Thyroid gland (tissue), 4 donors: ENCODE measurements at regions not wholly inside any gene's neighbourhood (a gene's known extent, or its start where the extent isn't known, plus 50 kb on each side); places are given as distances from the start of the nearest gene placed in this dataset.

Source experiments
- DNase-seq, 2 donors: peaks; one replicate each; pipeline ENCODE4 v3.0.0-alpha.2; 2019
- H3K27ac ChIP-seq, 3 donors: fragments of 200-600 bp; sonication (generic); 1 replicate in 2 of 3; 2 replicates in 1 of 3; pipeline ENCODE4 v1.5.1; 2016 to 2019; ENCODE audit warnings: mild to moderate bottlenecking in 1 of 3, moderate library complexity in 1 of 3
- H3K27me3 ChIP-seq: fragments of 200-600 bp; sonication (generic); one replicate; pipeline ENCODE4 v1.5.1; 2019
- H3K36me3 ChIP-seq, 2 donors: fragments of 200-600 bp; sonication (generic); one replicate each; pipeline ENCODE4 v1.5.1; 2016 to 2019
- H3K4me1 ChIP-seq, 2 donors: fragments of 200-600 bp; sonication (generic); one replicate each; pipeline ENCODE4 v1.5.1; 2017 to 2019
- H3K4me3 ChIP-seq, 3 donors: fragments of 200-600 bp; sonication (generic); replicated peaks in 1 of 3; 1 replicate in 2 of 3; 2 replicates in 1 of 3; pipeline ENCODE4 v1.5.1; 2016; ENCODE audit warnings: mild to moderate bottlenecking in 1 of 3
- H3K9me3 ChIP-seq: fragments of 200-600 bp; sonication (generic); one replicate; pipeline ENCODE4 v1.5.1; 2017
- CTCF ChIP-seq, 6 experiments: fragments of 200-600 bp in 3 of 6; fragments of 450-650 bp in 3 of 6; sonication (generic) in 3 of 6; IDR thresholded peaks; one replicate each; pipeline ENCODE4 v1.5.1; 2016 to 2019; ENCODE audit warnings: antibody characterized with exemption in 6 of 6, mild to moderate bottlenecking in 2 of 6, inconsistent platforms in 1 of 6, moderate library complexity in 1 of 6
- POLR2A ChIP-seq, 2 donors: fragments of 450-650 bp; IDR thresholded peaks; one replicate each; pipeline ENCODE4 v1.6.1; 2017; ENCODE audit warnings: antibody characterized with exemption in 2 of 2, mild to moderate bottlenecking in 2 of 2, moderate library complexity in 1 of 2
- WGBS, 2 donors: methylation state at CpG; one replicate each; pipeline ENCODE4 v1.1.5; 2017; 5-methylcytosine and 5-hydroxymethylcytosine counted together
- intact Hi-C: fragments of 100-400 bp; cut with DNase I; formaldehyde crosslinking; loops from one replicate; pipeline ENCODE4 v1.15.1; 2023

GRCh38 chr6:5866547-5867051 is 140.1 kb downstream of the NRN1 start:
- TF ChIP-seq POLR2A (IDR thresholded peaks at IDR 0.05), result no peak
- no peak for TF ChIP-seq CTCF (IDR thresholded peaks at IDR 0.05)
- no peak overlapping the region for H3K27ac ChIP-seq
- WGBS, 2 donors, result 49 to 56% methylated on average over 4 of the region's 4 CpGs

GRCh38 chr6:5865506-5866031 is 141.2 kb downstream of the NRN1 start:
- no peaks in the 10 kb centered on the region for H3K27me3 ChIP-seq
- H3K36me3 ChIP-seq, result no peaks in the 10 kb centered on the region
- intact Hi-C loops, result no loop called here
- no peaks in the 10 kb centered on the region for H3K4me1 ChIP-seq
- no peak overlapping the region for H3K4me3 ChIP-seq
- no peak overlapping the region for H3K27ac ChIP-seq
- WGBS, 2 donors, result 57 to 77% methylated on average over 3 of the region's 3 CpGs
- DNase-seq, result no peak
- no peaks in the 10 kb centered on the region for H3K9me3 ChIP-seq
- no peak for TF ChIP-seq CTCF (IDR thresholded peaks at IDR 0.05)
- TF ChIP-seq POLR2A (IDR thresholded peaks at IDR 0.05), result no peak

More at GRCh38 chr6:5866547-5867051, 140.1 kb downstream of the NRN1 start:
- no peaks in the 10 kb centered on the region for H3K36me3 ChIP-seq
- H3K9me3 ChIP-seq, result no peaks in the 10 kb centered on the region
- no peak overlapping the region for H3K4me3 ChIP-seq
- no peaks in the 10 kb centered on the region for H3K27me3 ChIP-seq
- DNase-seq, result no peak
- no peaks in the 10 kb centered on the region for H3K4me1 ChIP-seq
- intact Hi-C loops, result no loop called here

GRCh38 chr6:5860849-5861248 is 145.9 kb downstream of the NRN1 start:
- 88 to 90% methylated on average over 5 of the region's 5 CpGs for WGBS, 2 donors
- Histone ChIP-seq H3K4me3 (no peak overlapping the region), H3K4me1 (no peaks in the 10 kb centered on the region), H3K36me3 (no peaks in the 10 kb centered on the region), H3K27me3 (no peaks in the 10 kb centered on the region), H3K9me3 (no peaks in the 10 kb centered on the region), H3K27ac (no peak overlapping the region)
- no peak for DNase-seq
- intact Hi-C loops, result no loop called here
- TF ChIP-seq CTCF (IDR thresholded peaks at IDR 0.05) (no peak), POLR2A (IDR thresholded peaks at IDR 0.05) (no peak)

GRCh38 chr6:5855787-5856470 is 150.8 kb downstream of the NRN1 start:
- Histone ChIP-seq H3K9me3 (no peaks in the 10 kb centered on the region), H3K36me3 (no peaks in the 10 kb centered on the region), H3K27me3 (no peaks in the 10 kb centered on the region), H3K27ac (no peak overlapping the region), H3K4me3 (no peak overlapping the region), H3K4me1 (peaks cover 3 to 5% of the 10 kb centered on the region in 2 donors)
- DNase-seq, result no peak
- WGBS, 2 donors, result 69 to 75% methylated on average over 7 to 9 of the region's 9 CpGs
- TF ChIP-seq POLR2A (IDR thresholded peaks at IDR 0.05) (no peak), CTCF (IDR thresholded peaks at IDR 0.05) (no peak)
- intact Hi-C loops, result no loop called here

- Histone ChIP-seq H3K36me3 (no peaks in the 10 kb centered on the region), H3K9me3 (no peaks in the 10 kb centered on the region), H3K4me1 (peaks cover 3 to 5% of the 10 kb centered on the region in 2 donors), H3K4me3 (no peak overlapping the region), H3K27ac (no peak overlapping the region), H3K27me3 (no peaks in the 10 kb centered on the region)
- intact Hi-C loops, result no loop called here
- TF ChIP-seq CTCF (IDR thresholded peaks at IDR 0.05), result no peak
- no peak for TF ChIP-seq POLR2A (IDR thresholded peaks at IDR 0.05)
- WGBS, 2 donors, result 81 to 89% methylated on average over 5 of the region's 5 CpGs
- DNase-seq, result no peak
Observed at GRCh38 chr6:5854899-5855298, 151.8 kb downstream of the NRN1 start.
